ENCODE measurements at regions not wholly inside any gene's neighbourhood (a gene's known extent, or its start where the extent isn't known, plus 50 kb on each side); places are given as distances from the start of the nearest gene placed in this dataset.

DNA sequence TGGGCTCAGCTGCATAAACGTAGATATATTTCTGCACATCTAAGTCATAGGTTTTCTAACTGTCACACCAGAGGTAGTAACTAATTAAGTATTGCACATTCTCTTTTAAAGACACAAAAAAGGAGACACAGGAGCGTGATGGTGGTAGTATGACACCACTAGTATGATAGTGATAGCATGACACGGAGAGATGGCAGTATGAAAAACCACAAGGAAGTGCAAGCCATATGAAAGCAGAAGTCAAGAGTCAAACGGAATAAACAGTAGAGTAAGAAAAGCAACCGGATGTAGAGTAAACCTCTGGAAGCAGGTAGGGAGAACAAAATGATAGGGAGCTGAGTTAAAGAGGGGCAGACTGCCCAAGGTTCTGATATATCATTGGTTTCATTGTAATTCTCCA lies 382.2 kb upstream of the INTU start:
- TF ChIP-seq, protein P1, sequence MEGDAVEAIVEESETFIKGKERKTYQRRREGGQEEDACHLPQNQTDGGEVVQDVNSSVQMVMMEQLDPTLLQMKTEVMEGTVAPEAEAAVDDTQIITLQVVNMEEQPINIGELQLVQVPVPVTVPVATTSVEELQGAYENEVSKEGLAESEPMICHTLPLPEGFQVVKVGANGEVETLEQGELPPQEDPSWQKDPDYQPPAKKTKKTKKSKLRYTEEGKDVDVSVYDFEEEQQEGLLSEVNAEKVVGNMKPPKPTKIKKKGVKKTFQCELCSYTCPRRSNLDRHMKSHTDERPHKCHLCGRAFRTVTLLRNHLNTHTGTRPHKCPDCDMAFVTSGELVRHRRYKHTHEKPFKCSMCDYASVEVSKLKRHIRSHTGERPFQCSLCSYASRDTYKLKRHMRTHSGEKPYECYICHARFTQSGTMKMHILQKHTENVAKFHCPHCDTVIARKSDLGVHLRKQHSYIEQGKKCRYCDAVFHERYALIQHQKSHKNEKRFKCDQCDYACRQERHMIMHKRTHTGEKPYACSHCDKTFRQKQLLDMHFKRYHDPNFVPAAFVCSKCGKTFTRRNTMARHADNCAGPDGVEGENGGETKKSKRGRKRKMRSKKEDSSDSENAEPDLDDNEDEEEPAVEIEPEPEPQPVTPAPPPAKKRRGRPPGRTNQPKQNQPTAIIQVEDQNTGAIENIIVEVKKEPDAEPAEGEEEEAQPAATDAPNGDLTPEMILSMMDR (IDR thresholded peaks at IDR 0.05 in 4 of 5, conservative IDR thresholded peaks at IDR 0.05 in 1 of 5), result no peak
- no peak for TF ChIP-seq POLR2A (IDR thresholded peaks at IDR 0.05)
